Muscle layer of duodenum (tissue), 2 donors: ENCODE measurements at regions not wholly inside any gene's neighbourhood (a gene's known extent, or its start where the extent isn't known, plus 50 kb on each side); places are given as distances from the start of the nearest gene placed in this dataset.

Source experiments
- H3K27ac ChIP-seq: one replicate; pipeline ENCODE4 v1.7.0; 2013; ENCODE audit warnings: mild to moderate bottlenecking, low read length
- H3K27me3 ChIP-seq: one replicate; pipeline ENCODE4 v1.7.0; 2013; ENCODE audit warnings: low read depth, mild to moderate bottlenecking, control low read depth, low read length
- H3K36me3 ChIP-seq, 2 donors: one replicate each; pipeline ENCODE4 v1.7.0; 2013; ENCODE audit warnings: low read length in 2 of 2, control low read depth in 1 of 2, mild to moderate bottlenecking in 1 of 2; ENCODE audit not compliant: insufficient read depth in 2 of 2, control insufficient read depth in 1 of 2
- H3K4me1 ChIP-seq, 2 donors: one replicate each; pipeline ENCODE4 v1.7.0; 2013; ENCODE audit warnings: low read length in 2 of 2, mild to moderate bottlenecking in 2 of 2, control low read depth in 1 of 2, moderate library complexity in 1 of 2; ENCODE audit not compliant: insufficient read depth in 2 of 2, control insufficient read depth in 1 of 2
- H3K4me3 ChIP-seq, 2 donors: one replicate each; pipeline ENCODE4 v1.7.0; 2013; ENCODE audit warnings: low read length in 2 of 2, low read depth in 1 of 2, mild to moderate bottlenecking in 1 of 2
- H3K9me3 ChIP-seq, 2 donors: one replicate each; pipeline ENCODE4 v1.7.0; 2013; ENCODE audit warnings: low read length in 2 of 2, control low read depth in 1 of 2, mild to moderate bottlenecking in 1 of 2; ENCODE audit not compliant: control insufficient read depth in 1 of 2
- donor health status: healthy.

- no peak overlapping the region for H3K27ac ChIP-seq
- H3K9me3 ChIP-seq, result no peaks in the 10 kb centered on the region
- H3K27me3 ChIP-seq, result no peaks in the 10 kb centered on the region
- H3K4me3 ChIP-seq, result no peak overlapping the region
- H3K4me1 ChIP-seq, result no peaks in the 10 kb centered on the region
- no peaks in the 10 kb centered on the region for H3K36me3 ChIP-seq
Measured at GRCh38 chr4:17336986-17337385, 174.9 kb downstream of the QDPR start.

DNA sequence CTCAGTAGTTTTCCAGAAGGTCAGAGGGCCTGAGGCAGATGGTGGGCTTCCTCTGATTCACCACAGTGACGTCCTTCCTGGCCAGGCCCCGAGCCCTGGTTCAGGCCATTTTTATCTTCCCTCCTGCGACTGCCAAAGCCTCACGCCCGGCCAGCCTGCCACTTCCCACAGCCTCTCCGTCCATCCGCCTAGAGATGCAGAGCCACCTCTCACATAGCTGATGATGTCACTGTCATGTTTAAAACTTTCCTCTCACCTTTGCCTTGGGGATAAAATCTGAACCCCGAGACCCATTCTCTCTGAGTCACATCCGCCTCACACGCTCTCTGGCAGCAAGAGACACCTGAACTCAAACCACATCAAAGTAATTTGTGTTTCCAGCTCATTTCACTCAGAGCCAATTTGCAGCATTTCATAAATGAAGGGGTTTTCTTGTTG is 175.3 kb downstream of the QDPR start:
- no peaks in the 10 kb centered on the region for H3K4me1 ChIP-seq
- no peaks in the 10 kb centered on the region for H3K27me3 ChIP-seq
- H3K4me3 ChIP-seq, result no peak overlapping the region
- no peaks in the 10 kb centered on the region for H3K9me3 ChIP-seq
- no peak overlapping the region for H3K27ac ChIP-seq
- H3K36me3 ChIP-seq, result no peaks in the 10 kb centered on the region

DNA sequence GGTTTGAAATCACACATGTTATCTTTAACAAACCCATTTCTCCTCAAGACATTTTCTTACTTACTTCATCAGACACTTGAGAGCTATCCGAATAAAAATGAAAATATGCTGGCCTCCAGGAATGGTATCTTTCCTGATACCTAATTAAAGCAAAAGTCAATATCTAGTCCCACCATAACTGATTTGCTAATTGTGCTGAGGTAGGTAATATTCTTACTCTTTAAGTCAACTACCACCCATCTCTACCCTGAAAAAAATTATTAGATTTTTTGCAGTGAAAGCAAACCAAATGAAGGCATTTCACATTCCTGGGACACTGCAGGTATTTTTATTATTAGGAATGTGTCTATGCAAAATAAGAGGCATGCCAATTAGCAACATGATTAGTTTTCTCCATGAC is 175.8 kb downstream of the QDPR start:
- Histone ChIP-seq H3K27ac (no peak overlapping the region), H3K4me1 (no peaks in the 10 kb centered on the region), H3K27me3 (no peaks in the 10 kb centered on the region)

GRCh38 chr4:17335371-17335770 is 176.5 kb downstream of the QDPR start:
- H3K4me1 ChIP-seq, result no peaks in the 10 kb centered on the region
- H3K9me3 ChIP-seq, result no peaks in the 10 kb centered on the region
- no peak overlapping the region for H3K4me3 ChIP-seq
- H3K27me3 ChIP-seq, result no peaks in the 10 kb centered on the region
- H3K27ac ChIP-seq, result no peak overlapping the region
- H3K36me3 ChIP-seq, result no peaks in the 10 kb centered on the region

More for the DNA sequence above, 175.8 kb downstream of the QDPR start:
- Histone ChIP-seq H3K4me3 (no peak overlapping the region), H3K36me3 (no peaks in the 10 kb centered on the region), H3K9me3 (no peaks in the 10 kb centered on the region)

DNA sequence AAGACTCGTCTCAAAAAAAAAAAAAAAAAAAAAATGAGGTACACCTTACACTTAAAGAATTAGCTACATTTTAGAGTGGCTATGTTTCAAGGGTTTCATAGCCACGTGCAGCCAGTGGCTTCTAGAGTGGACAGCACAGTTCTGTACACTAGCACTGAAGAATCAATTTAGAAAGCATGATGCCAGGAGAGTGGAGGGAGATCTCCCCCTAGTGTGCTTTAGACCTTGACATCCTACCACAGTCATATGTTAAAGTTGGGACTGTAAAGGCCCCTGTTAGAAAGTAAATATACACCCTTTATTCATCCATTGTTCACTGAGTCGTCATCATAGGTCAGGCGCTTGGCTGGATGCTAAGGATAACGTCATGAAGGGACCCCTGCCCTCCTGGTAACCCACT is 179.4 kb downstream of the QDPR start:
- H3K27ac ChIP-seq, result no peak overlapping the region
- no peaks in the 10 kb centered on the region for H3K27me3 ChIP-seq
- H3K4me1 ChIP-seq, result no peaks in the 10 kb centered on the region
- no peak overlapping the region for H3K4me3 ChIP-seq
- no peaks in the 10 kb centered on the region for H3K36me3 ChIP-seq
- no peaks in the 10 kb centered on the region for H3K9me3 ChIP-seq

DNA sequence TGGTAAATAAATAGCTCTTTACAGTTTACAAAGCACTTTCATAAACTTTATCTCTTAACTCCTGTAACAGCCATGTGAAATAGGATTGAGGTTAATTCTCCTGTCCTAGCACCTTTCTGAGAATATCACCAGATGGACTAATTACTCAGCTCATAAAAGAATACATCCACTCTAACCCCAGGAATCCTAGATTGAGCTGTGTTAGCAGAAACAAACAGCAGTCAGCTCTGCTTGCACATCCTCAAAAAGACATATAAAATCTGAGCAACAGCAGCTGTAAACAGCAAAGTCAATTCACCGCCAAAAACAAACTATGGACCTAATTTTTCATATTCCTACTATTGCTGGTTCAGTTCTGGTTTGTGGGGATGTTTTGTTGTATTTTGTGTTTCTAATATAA is 182.8 kb downstream of the QDPR start:
- H3K9me3 ChIP-seq, result no peaks in the 10 kb centered on the region
- H3K36me3 ChIP-seq, result no peaks in the 10 kb centered on the region
- no peak overlapping the region for H3K4me3 ChIP-seq
- H3K27me3 ChIP-seq, result no peaks in the 10 kb centered on the region
- no peak overlapping the region for H3K27ac ChIP-seq
- no peaks in the 10 kb centered on the region for H3K4me1 ChIP-seq

GRCh38 chr4:17328141-17328815 is 183.6 kb downstream of the QDPR start:
- Histone ChIP-seq H3K27me3 (no peaks in the 10 kb centered on the region), H3K4me1 (no peaks in the 10 kb centered on the region), H3K4me3 (no peak overlapping the region), H3K36me3 (no peaks in the 10 kb centered on the region), H3K27ac (no peak overlapping the region), H3K9me3 (no peaks in the 10 kb centered on the region)

DNA sequence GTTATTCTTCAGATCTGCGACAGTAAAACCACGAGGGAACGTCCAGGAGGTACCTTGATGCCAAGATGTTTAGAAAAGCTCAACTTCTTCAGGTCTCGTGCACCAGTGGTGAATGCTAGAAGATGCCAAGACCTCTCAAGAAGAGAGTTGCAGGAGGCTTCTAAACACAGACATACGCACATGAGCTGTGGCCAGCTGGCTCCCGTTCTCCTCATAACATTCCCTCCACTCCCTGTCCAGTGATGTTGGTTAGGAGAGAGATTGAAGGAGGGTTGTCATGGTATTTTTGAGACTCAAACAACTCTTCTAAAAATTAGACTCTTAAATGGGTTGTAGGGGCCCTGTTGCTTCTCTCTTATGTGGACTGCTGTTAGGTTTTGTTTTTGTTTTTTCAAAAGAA is 184.3 kb downstream of the QDPR start:
- Histone ChIP-seq H3K9me3 (no peaks in the 10 kb centered on the region), H3K36me3 (no peaks in the 10 kb centered on the region), H3K27ac (no peak overlapping the region), H3K27me3 (no peaks in the 10 kb centered on the region), H3K4me3 (no peak overlapping the region), H3K4me1 (no peaks in the 10 kb centered on the region)

- H3K27ac ChIP-seq, result no peak overlapping the region
- no peaks in the 10 kb centered on the region for H3K27me3 ChIP-seq
- no peak overlapping the region for H3K4me3 ChIP-seq
- no peaks in the 10 kb centered on the region for H3K9me3 ChIP-seq
- H3K36me3 ChIP-seq, result no peaks in the 10 kb centered on the region
- H3K4me1 ChIP-seq, result no peaks in the 10 kb centered on the region
Measured at GRCh38 chr4:17326756-17327155, 185.1 kb downstream of the QDPR start.

DNA sequence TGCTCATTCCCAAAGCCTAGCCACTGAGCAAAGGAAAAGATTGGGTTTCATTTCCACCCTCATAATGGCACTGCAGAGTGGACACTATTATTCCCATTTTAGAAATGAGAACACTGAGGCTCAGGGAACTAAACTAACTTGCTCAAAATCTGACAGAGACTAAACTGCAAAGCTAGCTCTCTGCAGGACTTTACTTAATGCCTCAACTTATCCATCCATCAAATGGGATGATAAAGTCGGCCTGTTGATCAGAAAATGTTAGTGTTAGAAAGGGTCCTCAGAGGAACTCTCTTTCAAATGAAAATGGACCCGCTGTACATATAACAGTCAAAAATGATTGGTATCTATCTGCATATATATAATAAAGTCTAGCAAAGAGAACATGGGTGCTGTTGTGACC is 186.8 kb downstream of the QDPR start:
- no peaks in the 10 kb centered on the region for H3K4me1 ChIP-seq
- no peaks in the 10 kb centered on the region for H3K27me3 ChIP-seq
- H3K9me3 ChIP-seq, result no peaks in the 10 kb centered on the region
- no peak overlapping the region for H3K4me3 ChIP-seq
- H3K27ac ChIP-seq, result no peak overlapping the region
- H3K36me3 ChIP-seq, result no peaks in the 10 kb centered on the region

- no peaks in the 10 kb centered on the region for H3K27me3 ChIP-seq
- H3K36me3 ChIP-seq, result no peaks in the 10 kb centered on the region
- H3K4me3 ChIP-seq, result no peak overlapping the region
- H3K4me1 ChIP-seq, result no peaks in the 10 kb centered on the region
- H3K27ac ChIP-seq, result no peak overlapping the region
- no peaks in the 10 kb centered on the region for H3K9me3 ChIP-seq
Measured at GRCh38 chr4:17324386-17324830, 187.5 kb downstream of the QDPR start.
